ENCODE measurements at regions not wholly inside any gene's neighbourhood (a gene's known extent, or its start where the extent isn't known, plus 50 kb on each side); places are given as distances from the start of the nearest gene placed in this dataset.

- no peak for TF ChIP-seq CTCF (IDR thresholded peaks at IDR 0.05)
- no peak for TF ChIP-seq EZH2 (IDR thresholded peaks at IDR 0.05; ENCODE audit: borderline replicate concordance, insufficient read depth, low read depth, low read length, poor library complexity, severe bottlenecking)
Observed at GRCh38 chr13:20350819-20351218, 118.7 kb upstream of the GJB6 start.
